DND-41 (cell line): ENCODE measurements at regions not wholly inside any gene's neighbourhood (a gene's known extent, or its start where the extent isn't known, plus 50 kb on each side); places are given as distances from the start of the nearest gene placed in this dataset.

Experiments used
- EZH2 ChIP-seq: IDR thresholded peaks from 3 replicates; pipeline ENCODE4 v1.6.1; 2012; ENCODE audit warnings: borderline replicate concordance, low read depth, mild to moderate bottlenecking, moderate library complexity, low read length, inconsistent platforms; ENCODE audit not compliant: severe bottlenecking
- TF ChIP-seq, protein P1 (sequence below): IDR thresholded peaks from 2 replicates; pipeline ENCODE4 v1.5.1; 2012; ENCODE audit warnings: borderline replicate concordance, low read length, moderate library complexity, mild to moderate bottlenecking; ENCODE audit not compliant: poor library complexity, severe bottlenecking; ENCODE audit errors: extremely low read depth

DNA sequence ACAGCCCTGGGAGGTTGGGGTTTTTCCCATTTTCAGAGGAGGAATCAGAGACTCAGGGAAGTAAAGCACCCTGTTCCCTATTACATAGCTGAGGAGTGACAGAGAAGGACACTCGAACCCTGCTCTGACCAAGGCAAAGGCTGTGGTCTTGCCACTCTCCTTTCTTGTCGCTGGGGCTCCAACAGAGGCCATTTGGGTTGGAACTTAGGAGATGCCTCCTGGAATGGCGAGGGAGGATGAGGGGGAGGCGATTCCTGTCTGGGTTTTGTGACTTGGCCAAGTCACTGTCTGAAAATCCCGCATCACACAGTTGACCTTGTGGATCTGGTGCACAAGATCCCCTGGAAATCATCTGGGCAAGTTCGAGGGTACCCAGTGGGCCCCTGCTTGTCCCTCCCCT is 64.0 kb upstream of the HAND1 start:
- no peak for TF ChIP-seq EZH2
- TF ChIP-seq, protein P1, sequence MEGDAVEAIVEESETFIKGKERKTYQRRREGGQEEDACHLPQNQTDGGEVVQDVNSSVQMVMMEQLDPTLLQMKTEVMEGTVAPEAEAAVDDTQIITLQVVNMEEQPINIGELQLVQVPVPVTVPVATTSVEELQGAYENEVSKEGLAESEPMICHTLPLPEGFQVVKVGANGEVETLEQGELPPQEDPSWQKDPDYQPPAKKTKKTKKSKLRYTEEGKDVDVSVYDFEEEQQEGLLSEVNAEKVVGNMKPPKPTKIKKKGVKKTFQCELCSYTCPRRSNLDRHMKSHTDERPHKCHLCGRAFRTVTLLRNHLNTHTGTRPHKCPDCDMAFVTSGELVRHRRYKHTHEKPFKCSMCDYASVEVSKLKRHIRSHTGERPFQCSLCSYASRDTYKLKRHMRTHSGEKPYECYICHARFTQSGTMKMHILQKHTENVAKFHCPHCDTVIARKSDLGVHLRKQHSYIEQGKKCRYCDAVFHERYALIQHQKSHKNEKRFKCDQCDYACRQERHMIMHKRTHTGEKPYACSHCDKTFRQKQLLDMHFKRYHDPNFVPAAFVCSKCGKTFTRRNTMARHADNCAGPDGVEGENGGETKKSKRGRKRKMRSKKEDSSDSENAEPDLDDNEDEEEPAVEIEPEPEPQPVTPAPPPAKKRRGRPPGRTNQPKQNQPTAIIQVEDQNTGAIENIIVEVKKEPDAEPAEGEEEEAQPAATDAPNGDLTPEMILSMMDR: no peak
